GM23248 (cell line): ENCODE measurements at regions not wholly inside any gene's neighbourhood (a gene's known extent, or its start where the extent isn't known, plus 50 kb on each side); places are given as distances from the start of the nearest gene placed in this dataset.

Experiments
- EZH2 ChIP-seq: fragments of 200-600 bp; sonication (generic); IDR thresholded peaks from 2 replicates; pipeline ENCODE4 v1.6.1; 2018; ENCODE audit warnings: antibody characterized with exemption, mild to moderate bottlenecking; ENCODE audit not compliant: insufficient read depth, poor library complexity, severe bottlenecking
- EZH2phosphoT487 ChIP-seq: fragments of 200-600 bp; sonication (generic); IDR thresholded peaks from 2 replicates; pipeline ENCODE4 v1.6.1; 2018; ENCODE audit warnings: antibody characterized with exemption, moderate library complexity, mild to moderate bottlenecking, low read depth; ENCODE audit not compliant: insufficient read depth

DNA sequence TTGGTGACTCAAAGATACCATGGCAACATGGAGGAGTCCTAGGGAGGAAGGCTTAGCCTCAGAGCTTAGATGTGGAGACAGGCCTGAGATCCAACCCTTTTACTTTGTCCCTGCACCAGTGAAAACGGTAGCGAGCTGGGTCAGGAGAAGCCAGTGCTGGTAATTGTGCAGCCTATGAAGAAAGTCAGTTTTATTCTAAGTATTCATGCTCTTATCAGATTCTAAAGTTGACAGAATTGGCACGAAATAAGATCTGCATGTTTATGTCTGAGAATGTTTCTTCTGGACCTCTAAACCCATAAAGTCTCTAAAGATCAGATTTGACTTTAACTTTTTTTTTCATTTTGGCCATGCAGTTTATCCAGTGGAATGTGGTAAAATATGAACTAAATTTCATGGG, 93.8 kb downstream of the SCG2 start:
- TF ChIP-seq EZH2, result no peak
- no peak for TF ChIP-seq EZH2phosphoT487
